Adrenal gland (tissue), 9 donors: ENCODE measurements at regions not wholly inside any gene's neighbourhood (a gene's known extent, or its start where the extent isn't known, plus 50 kb on each side); places are given as distances from the start of the nearest gene placed in this dataset.

Experiments
- DNase-seq, 7 donors: peaks; one replicate each; pipeline ENCODE4 v3.0.0-alpha.2; 2019 to 2020
- H3K27ac ChIP-seq, 5 donors: fragments of 200-600 bp; sonication (generic) in 4 of 5; 1 replicate in 3 of 5; 2 replicates in 2 of 5; pipeline versions ENCODE4 v1.5.1 to v1.8.0; 2016 to 2020; ENCODE audit warnings: mild to moderate bottlenecking in 1 of 5
- H3K27me3 ChIP-seq: fragments of 200-600 bp; 2 replicates; pipeline ENCODE4 v1.8.0; 2021
- H3K36me3 ChIP-seq, 2 donors: fragments of 200-600 bp; replicated peaks in 1 of 2; 1 replicate in 1 of 2; 2 replicates in 1 of 2; pipeline versions ENCODE4 v1.5.1 to v1.8.0; 2018 to 2022
- H3K4me1 ChIP-seq, 2 donors: fragments of 200-600 bp; replicated peaks in 1 of 2; 1 replicate in 1 of 2; 2 replicates in 1 of 2; pipeline versions ENCODE4 v1.5.1 to v1.8.0; 2018 to 2021
- H3K4me3 ChIP-seq, 4 donors: fragments of 200-600 bp; sonication (generic) in 3 of 4; one replicate each; pipeline ENCODE4 v1.5.1; 2016 to 2018
- H3K9me3 ChIP-seq, 3 donors: fragments of 200-600 bp; sonication (generic) in 1 of 3; replicated peaks in 1 of 3; 1 replicate in 2 of 3; 2 replicates in 1 of 3; pipeline versions ENCODE4 v1.5.1 to v1.8.0; 2016 to 2021
- CTCF ChIP-seq, 6 experiments: fragments of 450-650 bp in 4 of 6; fragments of 200-600 bp in 2 of 6; sonication (generic) in 1 of 6; IDR thresholded peaks; 1 replicate in 5 of 6; 2 replicates in 1 of 6; pipeline versions ENCODE4 v1.5.1 to v1.8.0; 2016 to 2021; ENCODE audit warnings: antibody characterized with exemption in 6 of 6, mild to moderate bottlenecking in 2 of 6, moderate library complexity in 1 of 6
- POLR2A ChIP-seq, 2 donors: fragments of 450-650 bp; IDR thresholded peaks; one replicate each; pipeline ENCODE4 v1.6.1; 2017; ENCODE audit warnings: antibody characterized with exemption in 2 of 2, mild to moderate bottlenecking in 2 of 2, moderate library complexity in 1 of 2
- WGBS, 4 donors: extraction: QIAGEN DNeasy Blood & Tissue Kit in 2 of 4; methylation state at CpG; one replicate each; pipeline versions ENCODE4 v1.1.5 to v1.1.7; 2013 to 2017; 5-methylcytosine and 5-hydroxymethylcytosine counted together
- intact Hi-C, 2 donors: fragments of 100-400 bp; cut with DNase I; formaldehyde crosslinking; loops; one replicate each; pipeline versions ENCODE4 v1.14.1 to v1.15.0; 2022 to 2023
- donor health status: healthy with polysubstance abuse.
- donor health status: Bipolar disorder and iron deficiency.
- donor health status: DM: yes; HTN: yes; CAD: no.
- donor health status: DM: no; HTN: no; CAD: no.
- donor health status: DM: no; HTN: no; CAD: no.

- Histone ChIP-seq H3K4me1 (no peaks in the 10 kb centered on the region), H3K36me3 (no peaks in the 10 kb centered on the region), H3K9me3 (no peaks in the 10 kb centered on the region), H3K4me3 (no peak overlapping the region), H3K27me3 (no peaks in the 10 kb centered on the region), H3K27ac (no peak overlapping the region)
- DNase-seq = no peak
- WGBS, 4 donors = 91 to 97% (median 92%) methylated on average over 3 of the region's 3 CpGs
- intact Hi-C loops = no loop called here
- TF ChIP-seq POLR2A (IDR thresholded peaks at IDR 0.05) = no peak
- no peak for TF ChIP-seq CTCF (IDR thresholded peaks at IDR 0.05)
Observed at GRCh38 chr1:66452982-66453381, 81.0 kb upstream of the SGIP1 start.

- no peak for DNase-seq
- no peak for TF ChIP-seq CTCF (IDR thresholded peaks at IDR 0.05)
- TF ChIP-seq POLR2A (IDR thresholded peaks at IDR 0.05) = no peak
- Histone ChIP-seq H3K4me1 (no peaks in the 10 kb centered on the region), H3K4me3 (no peak overlapping the region), H3K27ac (no peak overlapping the region), H3K9me3 (no peaks in the 10 kb centered on the region), H3K27me3 (no peaks in the 10 kb centered on the region), H3K36me3 (no peaks in the 10 kb centered on the region)
- WGBS, 4 donors = 75 to 86% (median 80%) methylated on average over 2 of the region's 2 CpGs
- intact Hi-C loops = no loop called here
Observed at GRCh38 chr1:66455446-66455845, 78.5 kb upstream of the SGIP1 start.

GRCh38 chr1:66460776-66461175, 73.2 kb upstream of the SGIP1 start:
- H3K27ac ChIP-seq = no peak overlapping the region
- TF ChIP-seq CTCF (IDR thresholded peaks at IDR 0.05) (no peak), POLR2A (IDR thresholded peaks at IDR 0.05) (no peak)
- H3K27me3 ChIP-seq = no peaks in the 10 kb centered on the region
- no peaks in the 10 kb centered on the region for H3K4me1 ChIP-seq
- H3K36me3 ChIP-seq = no peaks in the 10 kb centered on the region
- WGBS, 4 donors = 75 to 81% (median 76%) methylated on average over 3 of the region's 3 CpGs
- DNase-seq = no peak
- intact Hi-C loops = no loop called here
- H3K9me3 ChIP-seq = no peaks in the 10 kb centered on the region
- no peak overlapping the region for H3K4me3 ChIP-seq

GRCh38 chr1:66462313-66462712, 71.6 kb upstream of the SGIP1 start:
- 74 to 92% (median 90%) methylated on average over 2 of the region's 2 CpGs for WGBS, 4 donors
- no peak for DNase-seq
- no peak overlapping the region for H3K27ac ChIP-seq
- no peak overlapping the region for H3K4me3 ChIP-seq
- H3K4me1 ChIP-seq = no peaks in the 10 kb centered on the region
- H3K9me3 ChIP-seq = no peaks in the 10 kb centered on the region
- TF ChIP-seq POLR2A (IDR thresholded peaks at IDR 0.05) (no peak), CTCF (IDR thresholded peaks at IDR 0.05) (no peak)
- intact Hi-C loops = no loop called here
- no peaks in the 10 kb centered on the region for H3K36me3 ChIP-seq
- H3K27me3 ChIP-seq = no peaks in the 10 kb centered on the region
